ENCODE measurements at regions not wholly inside any gene's neighbourhood (a gene's known extent, or its start where the extent isn't known, plus 50 kb on each side); places are given as distances from the start of the nearest gene placed in this dataset.

GRCh38 chr3:168997488-168997887 lies 666.0 kb downstream of the MECOM start (continued):
- no peak for TF ChIP-seq ZBTB26 (CRISPR knock-in tag; IDR thresholded peaks at IDR 0.05; ENCODE audit: borderline replicate concordance)
- TF ChIP-seq, protein P1, sequence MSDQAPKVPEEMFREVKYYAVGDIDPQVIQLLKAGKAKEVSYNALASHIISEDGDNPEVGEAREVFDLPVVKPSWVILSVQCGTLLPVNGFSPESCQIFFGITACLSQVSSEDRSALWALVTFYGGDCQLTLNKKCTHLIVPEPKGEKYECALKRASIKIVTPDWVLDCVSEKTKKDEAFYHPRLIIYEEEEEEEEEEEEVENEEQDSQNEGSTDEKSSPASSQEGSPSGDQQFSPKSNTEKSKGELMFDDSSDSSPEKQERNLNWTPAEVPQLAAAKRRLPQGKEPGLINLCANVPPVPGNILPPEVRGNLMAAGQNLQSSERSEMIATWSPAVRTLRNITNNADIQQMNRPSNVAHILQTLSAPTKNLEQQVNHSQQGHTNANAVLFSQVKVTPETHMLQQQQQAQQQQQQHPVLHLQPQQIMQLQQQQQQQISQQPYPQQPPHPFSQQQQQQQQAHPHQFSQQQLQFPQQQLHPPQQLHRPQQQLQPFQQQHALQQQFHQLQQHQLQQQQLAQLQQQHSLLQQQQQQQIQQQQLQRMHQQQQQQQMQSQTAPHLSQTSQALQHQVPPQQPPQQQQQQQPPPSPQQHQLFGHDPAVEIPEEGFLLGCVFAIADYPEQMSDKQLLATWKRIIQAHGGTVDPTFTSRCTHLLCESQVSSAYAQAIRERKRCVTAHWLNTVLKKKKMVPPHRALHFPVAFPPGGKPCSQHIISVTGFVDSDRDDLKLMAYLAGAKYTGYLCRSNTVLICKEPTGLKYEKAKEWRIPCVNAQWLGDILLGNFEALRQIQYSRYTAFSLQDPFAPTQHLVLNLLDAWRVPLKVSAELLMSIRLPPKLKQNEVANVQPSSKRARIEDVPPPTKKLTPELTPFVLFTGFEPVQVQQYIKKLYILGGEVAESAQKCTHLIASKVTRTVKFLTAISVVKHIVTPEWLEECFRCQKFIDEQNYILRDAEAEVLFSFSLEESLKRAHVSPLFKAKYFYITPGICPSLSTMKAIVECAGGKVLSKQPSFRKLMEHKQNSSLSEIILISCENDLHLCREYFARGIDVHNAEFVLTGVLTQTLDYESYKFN (CRISPR knock-in tag; conservative IDR thresholded peaks at IDR 0.05), result peak; percentile 78
- TF ChIP-seq PPARG (CRISPR knock-in tag; conservative IDR thresholded peaks at IDR 0.05), result peak; percentile 92
- no peak for TF ChIP-seq SKI (IDR thresholded peaks at IDR 0.05; ENCODE audit: partially characterized antibody)
- TF ChIP-seq CREM (IDR thresholded peaks at IDR 0.05), result no peak
- no peak for TF ChIP-seq CREM (CRISPR knock-in tag; IDR thresholded peaks at IDR 0.05)
- TF ChIP-seq TCF7 (IDR thresholded peaks at IDR 0.05; ENCODE audit: low read depth), result peak; percentile 31; the same call in 1 of the 2 replicates
- TF ChIP-seq, protein P2, sequence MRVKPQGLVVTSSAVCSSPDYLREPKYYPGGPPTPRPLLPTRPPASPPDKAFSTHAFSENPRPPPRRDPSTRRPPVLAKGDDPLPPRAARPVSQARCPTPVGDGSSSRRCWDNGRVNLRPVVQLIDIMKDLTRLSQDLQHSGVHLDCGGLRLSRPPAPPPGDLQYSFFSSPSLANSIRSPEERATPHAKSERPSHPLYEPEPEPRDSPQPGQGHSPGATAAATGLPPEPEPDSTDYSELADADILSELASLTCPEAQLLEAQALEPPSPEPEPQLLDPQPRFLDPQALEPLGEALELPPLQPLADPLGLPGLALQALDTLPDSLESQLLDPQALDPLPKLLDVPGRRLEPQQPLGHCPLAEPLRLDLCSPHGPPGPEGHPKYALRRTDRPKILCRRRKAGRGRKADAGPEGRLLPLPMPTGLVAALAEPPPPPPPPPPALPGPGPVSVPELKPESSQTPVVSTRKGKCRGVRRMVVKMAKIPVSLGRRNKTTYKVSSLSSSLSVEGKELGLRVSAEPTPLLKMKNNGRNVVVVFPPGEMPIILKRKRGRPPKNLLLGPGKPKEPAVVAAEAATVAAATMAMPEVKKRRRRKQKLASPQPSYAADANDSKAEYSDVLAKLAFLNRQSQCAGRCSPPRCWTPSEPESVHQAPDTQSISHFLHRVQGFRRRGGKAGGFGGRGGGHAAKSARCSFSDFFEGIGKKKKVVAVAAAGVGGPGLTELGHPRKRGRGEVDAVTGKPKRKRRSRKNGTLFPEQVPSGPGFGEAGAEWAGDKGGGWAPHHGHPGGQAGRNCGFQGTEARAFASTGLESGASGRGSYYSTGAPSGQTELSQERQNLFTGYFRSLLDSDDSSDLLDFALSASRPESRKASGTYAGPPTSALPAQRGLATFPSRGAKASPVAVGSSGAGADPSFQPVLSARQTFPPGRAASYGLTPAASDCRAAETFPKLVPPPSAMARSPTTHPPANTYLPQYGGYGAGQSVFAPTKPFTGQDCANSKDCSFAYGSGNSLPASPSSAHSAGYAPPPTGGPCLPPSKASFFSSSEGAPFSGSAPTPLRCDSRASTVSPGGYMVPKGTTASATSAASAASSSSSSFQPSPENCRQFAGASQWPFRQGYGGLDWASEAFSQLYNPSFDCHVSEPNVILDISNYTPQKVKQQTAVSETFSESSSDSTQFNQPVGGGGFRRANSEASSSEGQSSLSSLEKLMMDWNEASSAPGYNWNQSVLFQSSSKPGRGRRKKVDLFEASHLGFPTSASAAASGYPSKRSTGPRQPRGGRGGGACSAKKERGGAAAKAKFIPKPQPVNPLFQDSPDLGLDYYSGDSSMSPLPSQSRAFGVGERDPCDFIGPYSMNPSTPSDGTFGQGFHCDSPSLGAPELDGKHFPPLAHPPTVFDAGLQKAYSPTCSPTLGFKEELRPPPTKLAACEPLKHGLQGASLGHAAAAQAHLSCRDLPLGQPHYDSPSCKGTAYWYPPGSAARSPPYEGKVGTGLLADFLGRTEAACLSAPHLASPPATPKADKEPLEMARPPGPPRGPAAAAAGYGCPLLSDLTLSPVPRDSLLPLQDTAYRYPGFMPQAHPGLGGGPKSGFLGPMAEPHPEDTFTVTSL (CRISPR knock-in tag; IDR thresholded peaks at IDR 0.05; ENCODE audit: borderline replicate concordance), result peak; percentile 81; the same call in 1 of the 2 replicates
- no peak for TF ChIP-seq FOXP1 (IDR thresholded peaks at IDR 0.05)
- 0 out of 2 replicates have a peak, but pooled peaks have one; percentile 33 for TF ChIP-seq FOXP1 (CRISPR knock-in tag; IDR thresholded peaks at IDR 0.05)
- TF ChIP-seq DNMT1 (CRISPR knock-in tag; IDR thresholded peaks at IDR 0.05), result no peak
- TF ChIP-seq HMGA1 (CRISPR knock-in tag; conservative IDR thresholded peaks at IDR 0.05), result no peak
- peak; percentile 68 for TF ChIP-seq GATAD2A (CRISPR knock-in tag; IDR thresholded peaks at IDR 0.05)
- peak; percentile 14; the same call in 1 of the 2 replicates for TF ChIP-seq ELF3 (CRISPR knock-in tag; IDR thresholded peaks at IDR 0.05)
- TF ChIP-seq, protein P3, sequence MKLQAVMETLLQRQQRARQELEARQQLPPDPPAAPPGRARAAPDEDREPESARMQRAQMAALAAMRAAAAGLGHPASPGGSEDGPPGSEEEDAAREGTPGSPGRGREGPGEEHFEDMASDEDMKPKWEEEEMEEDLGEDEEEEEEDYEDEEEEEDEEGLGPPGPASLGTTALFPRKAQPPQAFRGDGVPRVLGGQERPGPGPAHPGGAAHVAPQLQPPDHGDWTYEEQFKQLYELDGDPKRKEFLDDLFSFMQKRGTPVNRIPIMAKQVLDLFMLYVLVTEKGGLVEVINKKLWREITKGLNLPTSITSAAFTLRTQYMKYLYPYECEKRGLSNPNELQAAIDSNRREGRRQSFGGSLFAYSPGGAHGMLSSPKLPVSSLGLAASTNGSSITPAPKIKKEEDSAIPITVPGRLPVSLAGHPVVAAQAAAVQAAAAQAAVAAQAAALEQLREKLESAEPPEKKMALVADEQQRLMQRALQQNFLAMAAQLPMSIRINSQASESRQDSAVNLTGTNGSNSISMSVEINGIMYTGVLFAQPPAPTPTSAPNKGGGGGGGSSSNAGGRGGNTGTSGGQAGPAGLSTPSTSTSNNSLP (IDR thresholded peaks at IDR 0.05; ENCODE audit: low read depth, low read length), result peak; percentile 61; the same call in 1 of the 2 replicates
- TF ChIP-seq SALL1 (CRISPR knock-in tag; IDR thresholded peaks at IDR 0.05), result peak; percentile 29; the same call in 1 of the 2 replicates
- peak; percentile 56; the same call in 1 of the 2 replicates for TF ChIP-seq NFIC (IDR thresholded peaks at IDR 0.05; ENCODE audit: low read length)
- TF ChIP-seq ZNF614 (CRISPR knock-in tag; IDR thresholded peaks at IDR 0.05; ENCODE audit: borderline replicate concordance), result no peak
- no peak for TF ChIP-seq SRF (IDR thresholded peaks at IDR 0.05; ENCODE audit: low read depth, low read length)
- TF ChIP-seq CREB1 (IDR thresholded peaks at IDR 0.05), result no peak
- TF ChIP-seq CREB1 (CRISPR knock-in tag; IDR thresholded peaks at IDR 0.05), result peak; percentile 26; the same call in 1 of the 2 replicates
- TF ChIP-seq HES4 (CRISPR knock-in tag; IDR thresholded peaks at IDR 0.05; ENCODE audit: borderline replicate concordance), result no peak
